Fibroblast of pulmonary artery (primary cell): ENCODE measurements at regions not wholly inside any gene's neighbourhood (a gene's known extent, or its start where the extent isn't known, plus 50 kb on each side); places are given as distances from the start of the nearest gene placed in this dataset.
"Not testable (repeated sequence)": the region's sequence is repeated elsewhere in the genome, so short reads cannot be mapped to it uniquely, and the experiment has no call there.

Experiments used
- DNase-seq: peaks from one replicate; pipeline ENCODE4 v3.0.0-alpha.2; 2010; ENCODE audit warnings: low read depth
- H3K4me3 ChIP-seq: replicated peaks from 2 replicates; pipeline ENCODE4 v1.5.1; 2011; ENCODE audit warnings: low read depth, mild to moderate bottlenecking, control low read depth, low read length, moderate library complexity
- TF ChIP-seq, protein P1 (sequence below): IDR thresholded peaks from 2 replicates; pipeline ENCODE4 v1.5.1; 2011; ENCODE audit warnings: mild to moderate bottlenecking, control low read depth, low read length, inconsistent platforms; ENCODE audit errors: missing control alignments

DNA sequence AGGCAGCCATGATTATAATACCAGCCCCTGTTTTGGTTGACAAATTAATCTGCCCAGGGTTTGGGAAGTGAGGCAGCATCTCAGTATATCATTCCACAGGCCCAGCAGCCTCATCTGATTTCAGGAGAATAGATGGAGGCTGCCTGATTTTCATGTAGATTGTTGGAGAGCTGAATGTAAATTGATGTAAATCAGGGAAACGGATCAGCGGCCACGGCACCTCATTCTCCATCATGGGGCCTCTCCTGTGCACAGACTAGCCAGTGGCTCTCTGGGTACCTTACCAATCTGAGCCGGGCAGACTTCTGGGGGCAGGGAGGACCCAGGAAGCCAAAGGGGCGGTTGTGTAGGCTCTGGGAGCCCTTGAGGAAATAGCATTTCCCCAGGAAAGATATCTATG, 63.7 kb upstream of the GSC start:
- DNase-seq: no peak
- no peak overlapping the region for H3K4me3 ChIP-seq
- TF ChIP-seq, protein P1, sequence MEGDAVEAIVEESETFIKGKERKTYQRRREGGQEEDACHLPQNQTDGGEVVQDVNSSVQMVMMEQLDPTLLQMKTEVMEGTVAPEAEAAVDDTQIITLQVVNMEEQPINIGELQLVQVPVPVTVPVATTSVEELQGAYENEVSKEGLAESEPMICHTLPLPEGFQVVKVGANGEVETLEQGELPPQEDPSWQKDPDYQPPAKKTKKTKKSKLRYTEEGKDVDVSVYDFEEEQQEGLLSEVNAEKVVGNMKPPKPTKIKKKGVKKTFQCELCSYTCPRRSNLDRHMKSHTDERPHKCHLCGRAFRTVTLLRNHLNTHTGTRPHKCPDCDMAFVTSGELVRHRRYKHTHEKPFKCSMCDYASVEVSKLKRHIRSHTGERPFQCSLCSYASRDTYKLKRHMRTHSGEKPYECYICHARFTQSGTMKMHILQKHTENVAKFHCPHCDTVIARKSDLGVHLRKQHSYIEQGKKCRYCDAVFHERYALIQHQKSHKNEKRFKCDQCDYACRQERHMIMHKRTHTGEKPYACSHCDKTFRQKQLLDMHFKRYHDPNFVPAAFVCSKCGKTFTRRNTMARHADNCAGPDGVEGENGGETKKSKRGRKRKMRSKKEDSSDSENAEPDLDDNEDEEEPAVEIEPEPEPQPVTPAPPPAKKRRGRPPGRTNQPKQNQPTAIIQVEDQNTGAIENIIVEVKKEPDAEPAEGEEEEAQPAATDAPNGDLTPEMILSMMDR: no peak

DNA sequence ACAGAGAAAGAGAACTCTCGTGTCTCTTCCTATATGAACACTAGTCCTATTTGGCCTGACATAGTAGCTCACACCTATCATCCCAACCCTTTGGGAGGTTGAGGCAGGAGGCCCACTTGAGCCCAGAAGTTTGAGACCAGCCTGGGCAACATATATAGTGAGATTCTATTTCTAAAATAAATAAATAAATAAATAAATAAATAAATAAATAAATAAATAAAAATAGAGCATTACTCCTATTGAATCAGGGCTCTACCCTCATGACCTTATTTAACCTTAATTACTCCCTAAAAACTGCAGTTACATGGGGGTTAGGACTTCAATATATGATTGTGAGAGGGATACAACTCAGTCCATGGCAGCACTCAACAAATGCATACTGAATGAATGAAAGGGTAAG, 61.2 kb upstream of the GSC start:
- TF ChIP-seq, protein P1: no peak
- H3K4me3 ChIP-seq: no peak overlapping the region
- DNase-seq: no peak

DNA sequence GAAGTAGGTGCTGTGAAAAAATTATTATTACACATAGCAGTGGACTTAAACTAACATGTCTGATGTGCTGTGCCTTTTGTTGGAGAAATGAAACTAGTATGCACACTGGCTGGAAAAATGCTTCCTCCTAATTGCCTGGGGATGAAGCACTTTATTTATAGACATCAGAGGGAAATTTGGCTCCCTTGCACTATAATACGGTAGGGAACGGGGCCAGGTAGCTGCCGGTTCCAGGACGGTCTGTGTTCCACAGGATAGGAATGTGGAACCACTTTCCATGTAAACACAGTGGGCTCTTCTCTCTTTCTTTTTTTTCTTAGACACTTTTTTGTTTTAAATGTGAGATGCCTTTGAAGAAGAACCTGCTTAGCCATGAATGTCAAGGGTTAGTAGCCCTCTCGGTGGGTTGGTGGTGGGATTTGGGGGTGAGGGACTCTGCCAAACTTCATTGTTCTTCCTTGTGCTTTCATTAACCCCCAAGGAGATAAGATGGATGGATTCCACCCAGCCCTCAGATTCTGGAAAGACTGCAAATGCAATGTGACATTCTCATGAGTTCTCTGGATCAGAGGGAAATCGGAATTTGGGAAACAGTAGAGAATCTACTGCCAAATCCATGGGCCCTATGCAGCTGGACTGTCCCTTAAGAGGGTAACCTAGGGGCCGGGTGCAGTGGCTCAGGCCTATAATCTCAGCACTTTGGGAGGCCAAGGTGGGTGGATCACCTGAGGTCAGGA, 58.0 kb upstream of the GSC start:
- TF ChIP-seq, protein P1: no peak
- H3K4me3 ChIP-seq: no peak overlapping the region
- no peak for DNase-seq

GRCh38 chr14:94826774-94827173, 56.9 kb upstream of the GSC start:
- no peak for DNase-seq
- TF ChIP-seq, protein P1: no peak
- no peak overlapping the region for H3K4me3 ChIP-seq

DNA sequence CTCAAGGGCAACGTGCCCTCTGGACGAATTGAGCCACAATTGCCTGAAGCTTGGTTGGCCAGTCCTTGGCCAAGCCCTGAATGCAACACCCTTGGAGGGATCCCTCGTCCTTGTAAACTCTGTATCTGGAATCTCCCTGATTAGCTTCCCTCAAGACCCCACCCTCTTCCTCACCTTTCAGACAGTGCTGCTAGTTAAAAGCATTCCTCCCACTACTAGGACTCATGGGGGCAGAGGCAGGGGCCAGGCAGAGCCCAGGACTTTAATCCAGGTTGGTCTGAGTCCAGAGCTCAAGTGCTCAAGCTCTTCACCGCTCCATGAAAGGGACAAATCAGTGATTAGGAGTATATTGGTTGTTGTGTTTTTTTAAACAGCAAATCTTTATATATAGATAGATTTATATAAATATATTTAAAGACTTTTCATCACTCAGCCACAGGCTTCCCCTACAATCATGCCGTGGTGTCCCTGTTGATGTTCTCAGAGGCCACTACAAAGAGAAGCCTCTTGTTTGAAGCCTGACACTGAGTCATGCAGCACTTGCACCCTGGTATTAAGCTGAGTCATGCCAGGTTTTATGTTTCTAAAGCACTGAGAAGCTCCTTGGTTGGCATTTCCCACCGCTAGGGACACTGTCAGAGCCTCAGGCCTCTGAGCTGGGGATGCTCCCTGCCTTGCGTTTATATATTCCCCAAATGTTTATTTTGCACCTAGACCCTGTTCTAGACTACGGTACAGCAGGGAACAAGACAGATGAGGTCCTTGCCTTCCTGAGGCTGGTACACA, 53.8 kb upstream of the GSC start:
- H3K4me3 ChIP-seq: no peak overlapping the region
- TF ChIP-seq, protein P1: no peak
- DNase-seq: peak; percentile 0

- DNase-seq: no peak
- no peak overlapping the region for H3K4me3 ChIP-seq
- TF ChIP-seq, protein P1: no peak
These were observed 51.8 kb upstream of the GSC start for GRCh38 chr14:94821705-94822104.

- not testable (repeated sequence) for H3K4me3 ChIP-seq, DNase-seq
These were observed 51.0 kb upstream of the GSC start for GRCh38 chr14:94820932-94821331.
